HG03565 (cell line): ENCODE measurements at regions not wholly inside any gene's neighbourhood (a gene's known extent, or its start where the extent isn't known, plus 50 kb on each side); places are given as distances from the start of the nearest gene placed in this dataset.

Source experiments
- ATAC-seq: cut with Tn5 transposase; IDR thresholded peaks from one replicate; pipeline ENCODE4 v1.9.1; 2021; ENCODE audit warnings: mild to moderate bottlenecking, moderate library complexity; ENCODE audit not compliant: unreplicated experiment

DNA sequence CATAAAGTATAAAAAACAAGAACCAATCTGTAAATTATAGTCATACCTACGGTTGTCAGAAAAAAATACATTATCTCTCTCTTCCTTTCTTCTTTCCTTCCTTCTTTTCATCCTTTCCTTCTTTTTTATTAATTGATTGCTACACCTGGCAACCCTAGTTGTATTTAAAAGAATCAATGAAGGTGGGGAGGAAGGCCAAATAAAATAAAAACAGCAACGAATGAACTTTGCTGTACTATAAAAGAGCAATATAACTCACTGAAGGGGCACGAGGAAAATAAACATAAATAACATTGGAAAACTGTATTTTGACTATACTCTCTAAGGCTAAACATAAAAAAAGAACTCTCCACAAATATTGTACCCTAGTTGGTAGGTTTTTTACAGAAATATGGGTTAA is 898.2 kb upstream of the USP15 start:
- no peak for ATAC-seq

DNA sequence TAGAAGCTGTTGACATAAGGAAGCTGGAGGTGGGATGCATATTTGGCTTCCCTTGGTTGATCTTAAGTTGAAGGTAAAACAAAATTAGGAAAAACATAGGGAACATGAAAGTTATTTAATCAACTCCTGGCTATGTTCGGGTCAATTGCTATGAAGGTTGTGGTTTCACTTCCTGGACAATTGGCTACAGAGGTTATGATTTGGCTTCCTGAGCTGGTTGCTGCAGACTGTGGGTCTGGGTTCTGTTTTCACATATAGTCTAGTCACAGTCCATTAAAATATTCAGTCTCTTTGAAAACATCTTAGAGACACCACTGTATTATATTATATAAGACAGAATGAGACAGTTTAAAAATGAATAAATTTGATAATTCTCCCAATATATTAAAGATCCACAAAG is 895.2 kb upstream of the USP15 start:
- no peak for ATAC-seq

DNA sequence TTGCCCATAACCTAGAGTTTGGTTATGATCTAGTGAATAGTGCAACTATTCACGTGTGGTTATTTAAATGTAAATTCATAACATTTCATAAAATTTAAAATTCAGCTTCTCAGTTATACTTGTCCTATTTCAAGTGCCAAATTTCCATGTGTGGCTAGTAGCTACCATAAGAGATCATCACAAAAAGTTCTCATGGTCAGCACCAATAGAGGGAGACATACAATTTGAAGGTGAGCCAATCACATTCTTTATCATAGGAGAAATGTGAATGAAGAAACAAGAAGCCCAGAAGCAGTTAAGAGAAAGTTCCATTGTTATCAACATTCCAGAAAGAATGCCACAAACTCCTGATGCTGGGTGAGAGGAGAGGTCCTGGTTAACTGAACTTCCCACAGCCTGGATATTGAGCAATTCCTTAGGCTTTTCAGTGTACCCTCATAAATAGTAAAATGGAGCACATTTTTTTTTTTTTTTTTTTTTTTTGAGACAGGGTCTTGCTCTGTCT is 892.9 kb upstream of the USP15 start:
- no peak for ATAC-seq

DNA sequence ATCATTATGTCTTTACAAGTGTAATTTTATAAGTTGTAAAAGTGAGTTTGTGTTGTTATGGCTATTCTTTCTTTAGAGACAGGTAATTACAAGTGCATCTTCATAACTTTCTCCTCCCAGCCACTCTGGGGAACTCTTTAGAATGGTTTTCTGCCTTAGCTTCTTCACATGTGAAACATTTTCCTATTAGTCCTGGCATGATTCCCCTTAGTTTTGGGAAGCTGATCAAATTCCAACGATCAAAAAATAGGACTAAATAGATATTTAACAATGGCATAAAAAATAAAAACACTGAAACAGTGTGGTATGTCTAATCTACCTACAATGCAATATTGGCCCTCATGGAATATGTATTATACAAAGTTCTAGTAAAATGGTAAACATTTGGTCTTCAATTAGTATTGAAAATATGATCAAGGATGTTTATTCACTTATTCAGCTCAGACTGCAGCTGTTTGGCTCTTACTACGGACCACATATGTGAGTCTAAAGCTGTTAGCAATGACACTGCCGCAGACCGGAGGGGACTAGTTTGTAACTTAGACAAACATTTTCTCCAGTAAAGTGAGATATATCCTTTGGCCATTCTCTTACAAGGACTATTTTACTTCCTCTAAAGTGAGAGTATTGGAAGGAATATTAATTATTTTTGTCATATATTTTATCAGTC is 890.8 kb upstream of the USP15 start:
- ATAC-seq: no peak

DNA sequence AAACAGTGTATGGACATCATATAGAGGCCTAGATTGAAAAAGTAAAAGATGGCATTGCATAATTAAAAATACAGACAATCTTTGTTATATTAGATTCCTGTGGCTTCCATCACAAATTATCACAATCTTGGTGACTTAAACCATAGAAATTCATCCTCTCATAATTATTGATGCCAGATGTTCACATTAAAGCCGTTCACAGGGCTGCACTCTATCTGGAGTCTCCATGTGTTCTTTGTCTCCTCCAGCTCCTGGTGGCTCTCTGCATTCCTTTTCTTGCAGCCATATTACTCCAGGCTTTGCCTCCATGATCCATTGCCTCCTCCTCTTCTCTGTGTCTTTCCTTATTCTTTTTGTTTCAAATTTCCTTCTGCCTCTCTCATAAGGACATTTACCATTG is 875.7 kb upstream of the USP15 start:
- ATAC-seq: no peak

GRCh38 chr12:61385771-61386170 is 874.4 kb upstream of the USP15 start:
- no peak for ATAC-seq

DNA sequence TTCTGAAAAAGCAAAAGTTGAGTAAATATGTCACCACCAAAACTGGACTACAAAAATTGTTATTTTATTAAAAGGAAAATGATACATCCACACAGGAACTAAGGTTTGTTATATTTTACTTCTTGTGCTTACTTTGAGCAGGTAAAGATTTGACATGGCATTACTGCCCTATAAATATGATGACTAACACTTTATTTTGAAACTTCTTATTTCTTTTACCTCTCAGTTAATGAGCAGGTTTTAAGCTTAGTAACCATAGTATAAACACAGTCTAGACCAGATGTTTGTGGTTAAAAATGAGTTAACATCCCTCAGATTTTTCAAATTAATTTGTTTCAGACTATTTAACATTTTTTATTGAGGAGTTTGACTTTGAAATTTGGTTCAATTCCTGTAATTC is 862.5 kb upstream of the USP15 start:
- ATAC-seq: no peak

- no peak for ATAC-seq
Measured at GRCh38 chr12:61412201-61412600, 848.0 kb upstream of the USP15 start.

- ATAC-seq: no peak
Measured at GRCh38 chr12:61414470-61414869, 845.7 kb upstream of the USP15 start.

DNA sequence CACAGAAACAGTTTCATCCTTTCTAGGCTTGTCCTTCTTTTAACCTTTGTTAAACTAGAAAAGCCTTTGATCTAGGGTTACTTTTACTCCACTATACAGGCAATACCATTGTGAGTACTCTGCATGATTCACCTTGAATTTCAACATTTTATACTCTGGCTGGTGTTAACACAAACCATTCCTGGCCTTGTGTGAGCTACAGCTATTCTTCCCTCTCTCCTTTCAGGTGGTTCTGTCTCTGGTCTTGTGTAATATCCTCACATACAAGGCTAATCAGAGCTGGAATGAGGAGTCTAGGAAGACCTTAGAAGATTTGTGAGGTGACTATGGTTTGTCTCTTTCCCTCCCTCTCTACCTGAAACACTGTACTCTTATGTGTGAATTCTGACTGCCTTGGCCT is 837.4 kb upstream of the USP15 start:
- no peak for ATAC-seq

GRCh38 chr12:61452076-61452475 is 808.1 kb upstream of the USP15 start:
- ATAC-seq: no peak

GRCh38 chr12:61487728-61488127 is 772.5 kb upstream of the USP15 start:
- ATAC-seq: no peak

- ATAC-seq: no peak
Measured at GRCh38 chr12:61490526-61491498, 769.4 kb upstream of the USP15 start.

DNA sequence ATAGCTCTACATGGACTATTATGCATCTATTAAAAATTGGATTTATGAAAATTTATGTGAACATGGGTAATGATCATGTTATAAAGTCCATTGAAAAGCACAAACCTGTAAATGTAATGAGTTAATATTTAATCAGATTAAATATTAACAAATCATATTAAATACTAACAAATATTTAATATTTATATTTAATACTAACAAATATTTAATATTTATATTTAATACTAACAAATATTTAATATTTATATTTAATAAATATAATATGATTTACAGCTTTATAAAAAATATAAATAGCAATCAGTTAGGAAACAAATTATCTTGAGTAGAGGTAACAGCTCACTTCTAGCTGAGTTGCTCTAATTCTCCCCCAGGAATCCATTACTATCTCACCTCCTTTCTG is 758.0 kb upstream of the USP15 start:
- no peak for ATAC-seq

- ATAC-seq: no peak
Measured at GRCh38 chr12:61504396-61505080, 755.7 kb upstream of the USP15 start.

DNA sequence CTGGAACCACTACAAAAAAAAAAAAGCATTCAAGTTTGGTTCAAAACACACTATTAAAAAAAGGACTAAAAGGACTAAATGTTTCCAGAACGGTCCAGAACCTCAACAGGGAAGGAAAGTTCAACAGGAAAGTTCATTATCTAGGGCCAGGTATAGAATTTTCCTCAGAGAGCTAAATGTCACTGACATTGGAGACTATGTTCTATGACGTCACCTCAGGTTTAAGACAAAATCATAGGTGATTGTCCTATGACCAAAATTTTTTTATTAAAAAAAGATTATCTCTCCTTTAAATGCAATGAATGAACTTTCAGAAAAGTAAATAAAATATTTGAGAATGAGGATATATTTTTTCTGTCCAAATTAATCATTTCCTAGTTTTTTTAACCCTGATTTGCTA is 746.7 kb upstream of the USP15 start:
- no peak for ATAC-seq

- ATAC-seq: no peak
Measured at GRCh38 chr12:61514016-61514415, 746.2 kb upstream of the USP15 start.

DNA sequence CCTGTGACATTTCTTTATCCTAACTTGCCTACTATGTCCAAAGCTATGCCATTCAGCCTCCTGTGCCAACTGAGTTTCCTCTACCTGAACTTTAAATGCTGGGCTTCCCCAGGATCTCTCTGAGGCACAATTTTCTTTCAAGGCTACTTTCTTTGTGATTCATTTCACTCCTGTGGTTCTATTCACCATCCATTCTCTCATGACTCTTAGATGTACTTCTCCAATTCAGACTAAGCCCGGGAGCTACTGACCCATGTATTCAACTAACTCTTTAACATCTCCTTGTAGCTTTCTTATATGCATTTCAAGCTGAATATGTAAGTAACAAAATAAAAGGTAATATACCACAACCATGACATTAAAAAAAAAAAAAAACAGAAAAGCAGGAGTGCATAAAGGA is 738.9 kb upstream of the USP15 start:
- ATAC-seq: no peak

GRCh38 chr12:61523276-61523992 is 736.8 kb upstream of the USP15 start:
- no peak for ATAC-seq

DNA sequence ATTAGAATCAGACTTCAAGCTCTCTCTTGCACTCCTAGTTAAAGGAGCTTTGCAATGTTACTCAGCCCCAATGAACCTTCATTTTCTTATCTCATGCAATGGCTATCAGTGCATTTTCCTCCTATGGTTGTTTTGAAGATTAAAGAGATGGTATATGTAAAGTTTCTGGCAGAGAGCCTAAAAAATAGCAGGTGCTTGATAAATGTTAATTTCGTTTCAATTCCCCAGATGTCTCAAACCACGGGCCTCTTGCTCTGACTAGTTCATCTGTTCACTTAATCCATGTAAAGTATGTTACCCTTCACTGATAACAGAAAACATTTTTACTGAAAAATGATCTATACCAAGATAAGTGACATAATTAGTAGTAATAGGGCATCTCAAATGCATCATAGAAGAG is 735.4 kb upstream of the USP15 start:
- no peak for ATAC-seq

DNA sequence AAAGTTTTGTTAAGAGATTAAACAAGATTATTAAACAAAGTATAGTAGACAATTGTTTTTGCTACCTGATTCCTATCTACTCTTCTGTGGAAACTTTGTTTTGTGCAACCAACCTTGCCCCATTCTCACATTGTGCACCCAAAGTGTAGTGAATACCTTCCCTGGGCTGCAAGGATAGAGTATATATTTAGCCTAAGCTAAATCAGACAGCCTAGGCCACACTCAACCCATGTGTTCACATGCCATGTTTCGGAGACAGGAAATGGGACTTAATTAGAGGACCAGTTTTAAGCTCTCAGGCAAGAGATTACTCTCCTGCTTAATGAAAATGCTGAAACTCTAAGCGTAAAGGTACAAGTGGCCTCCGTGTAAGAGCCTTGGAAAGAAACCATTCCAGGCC is 734.9 kb upstream of the USP15 start:
- no peak for ATAC-seq
